ENCODE measurements at regions not wholly inside any gene's neighbourhood (a gene's known extent, or its start where the extent isn't known, plus 50 kb on each side); places are given as distances from the start of the nearest gene placed in this dataset.

- Histone ChIP-seq H3K4me3 (ENCODE audit: low read length) (no peak overlapping the region), H3K36me3 (ENCODE audit: control insufficient read depth, insufficient read depth, low read length, severe bottlenecking) (no peaks in the 10 kb centered on the region), H3K9ac (ENCODE audit: low read length) (no peak overlapping the region), H3K27me3 (replicated peaks; ENCODE audit: control insufficient read depth, insufficient read depth, low read length) (no peaks in the 10 kb centered on the region), H3K9me3 (ENCODE audit: control insufficient read depth, low read length) (peaks cover 8% of the 10 kb centered on the region), H3K4me1 (ENCODE audit: control insufficient read depth, insufficient read depth, low read length) (peaks cover 3% of the 10 kb centered on the region)
- no peak for DNase-seq (ENCODE audit: low read depth)
Measured at GRCh38 chr10:9901971-9902370, 1115.7 kb upstream of the CELF2 start.

- Histone ChIP-seq H3K4me3 (ENCODE audit: low read length) (no peak overlapping the region), H3K36me3 (ENCODE audit: control insufficient read depth, insufficient read depth, low read length, severe bottlenecking) (no peaks in the 10 kb centered on the region), H3K27me3 (replicated peaks; ENCODE audit: control insufficient read depth, insufficient read depth, low read length) (no peaks in the 10 kb centered on the region), H3K4me1 (ENCODE audit: control insufficient read depth, insufficient read depth, low read length) (no peaks in the 10 kb centered on the region), H3K9me3 (ENCODE audit: control insufficient read depth, low read length) (peaks cover 13% of the 10 kb centered on the region), H3K9ac (ENCODE audit: low read length) (no peak overlapping the region)
- no peak for DNase-seq (ENCODE audit: low read depth)
Measured at GRCh38 chr10:9910446-9910845, 1107.2 kb upstream of the CELF2 start.

- H3K4me3 ChIP-seq (ENCODE audit: low read length), result no peak overlapping the region
- peaks cover 6% of the 10 kb centered on the region for H3K9me3 ChIP-seq (ENCODE audit: control insufficient read depth, low read length)
- no peak overlapping the region for H3K9ac ChIP-seq (ENCODE audit: low read length)
- no peaks in the 10 kb centered on the region for H3K4me1 ChIP-seq (ENCODE audit: control insufficient read depth, insufficient read depth, low read length)
- no peaks in the 10 kb centered on the region for H3K27me3 ChIP-seq (replicated peaks; ENCODE audit: control insufficient read depth, insufficient read depth, low read length)
- no peaks in the 10 kb centered on the region for H3K36me3 ChIP-seq (ENCODE audit: control insufficient read depth, insufficient read depth, low read length, severe bottlenecking)
- DNase-seq (ENCODE audit: low read depth), result no peak
Measured at GRCh38 chr10:9911488-9911887, 1106.2 kb upstream of the CELF2 start.

- Histone ChIP-seq H3K36me3 (ENCODE audit: control insufficient read depth, insufficient read depth, low read length, severe bottlenecking) (no peaks in the 10 kb centered on the region), H3K9me3 (ENCODE audit: control insufficient read depth, low read length) (no peaks in the 10 kb centered on the region), H3K4me1 (ENCODE audit: control insufficient read depth, insufficient read depth, low read length) (no peaks in the 10 kb centered on the region), H3K27me3 (replicated peaks; ENCODE audit: control insufficient read depth, insufficient read depth, low read length) (no peaks in the 10 kb centered on the region), H3K9ac (ENCODE audit: low read length) (no peak overlapping the region), H3K4me3 (ENCODE audit: low read length) (no peak overlapping the region)
- no peak for DNase-seq (ENCODE audit: low read depth)
Measured at GRCh38 chr10:9913876-9914514, 1103.7 kb upstream of the CELF2 start.

GRCh38 chr10:9921544-9921943 is 1096.1 kb upstream of the CELF2 start:
- no peaks in the 10 kb centered on the region for H3K4me1 ChIP-seq (ENCODE audit: control insufficient read depth, insufficient read depth, low read length)
- DNase-seq (ENCODE audit: low read depth), result no peak
- no peak overlapping the region for H3K4me3 ChIP-seq (ENCODE audit: low read length)
- H3K9ac ChIP-seq (ENCODE audit: low read length), result no peak overlapping the region
- H3K36me3 ChIP-seq (ENCODE audit: control insufficient read depth, insufficient read depth, low read length, severe bottlenecking), result no peaks in the 10 kb centered on the region
- H3K27me3 ChIP-seq (replicated peaks; ENCODE audit: control insufficient read depth, insufficient read depth, low read length), result no peaks in the 10 kb centered on the region
- H3K9me3 ChIP-seq (ENCODE audit: control insufficient read depth, low read length), result no peaks in the 10 kb centered on the region

GRCh38 chr10:9922126-9922870 is 1095.4 kb upstream of the CELF2 start:
- Histone ChIP-seq H3K4me3 (ENCODE audit: low read length) (no peak overlapping the region), H3K36me3 (ENCODE audit: control insufficient read depth, insufficient read depth, low read length, severe bottlenecking) (no peaks in the 10 kb centered on the region), H3K9me3 (ENCODE audit: control insufficient read depth, low read length) (no peaks in the 10 kb centered on the region), H3K4me1 (ENCODE audit: control insufficient read depth, insufficient read depth, low read length) (no peaks in the 10 kb centered on the region), H3K9ac (ENCODE audit: low read length) (no peak overlapping the region), H3K27me3 (replicated peaks; ENCODE audit: control insufficient read depth, insufficient read depth, low read length) (no peaks in the 10 kb centered on the region)
- no peak for DNase-seq (ENCODE audit: low read depth)

- Histone ChIP-seq H3K4me3 (ENCODE audit: low read length) (no peak overlapping the region), H3K9ac (ENCODE audit: low read length) (no peak overlapping the region), H3K9me3 (ENCODE audit: control insufficient read depth, low read length) (no peaks in the 10 kb centered on the region), H3K36me3 (ENCODE audit: control insufficient read depth, insufficient read depth, low read length, severe bottlenecking) (no peaks in the 10 kb centered on the region), H3K4me1 (ENCODE audit: control insufficient read depth, insufficient read depth, low read length) (no peaks in the 10 kb centered on the region), H3K27me3 (replicated peaks; ENCODE audit: control insufficient read depth, insufficient read depth, low read length) (no peaks in the 10 kb centered on the region)
- no peak for DNase-seq (ENCODE audit: low read depth)
Measured at GRCh38 chr10:9926003-9926402, 1091.7 kb upstream of the CELF2 start.

GRCh38 chr10:9926881-9927280 is 1090.8 kb upstream of the CELF2 start:
- H3K4me1 ChIP-seq (ENCODE audit: control insufficient read depth, insufficient read depth, low read length), result no peaks in the 10 kb centered on the region
- H3K9me3 ChIP-seq (ENCODE audit: control insufficient read depth, low read length), result no peaks in the 10 kb centered on the region
- no peak overlapping the region for H3K4me3 ChIP-seq (ENCODE audit: low read length)
- H3K9ac ChIP-seq (ENCODE audit: low read length), result no peak overlapping the region
- H3K27me3 ChIP-seq (replicated peaks; ENCODE audit: control insufficient read depth, insufficient read depth, low read length), result no peaks in the 10 kb centered on the region
- H3K36me3 ChIP-seq (ENCODE audit: control insufficient read depth, insufficient read depth, low read length, severe bottlenecking), result no peaks in the 10 kb centered on the region
- no peak for DNase-seq (ENCODE audit: low read depth)

- Histone ChIP-seq H3K36me3 (ENCODE audit: control insufficient read depth, insufficient read depth, low read length, severe bottlenecking) (no peaks in the 10 kb centered on the region), H3K9ac (ENCODE audit: low read length) (no peak overlapping the region)
Measured at GRCh38 chr10:9939716-9940115, 1078.0 kb upstream of the CELF2 start.

GRCh38 chr10:9944690-9945089 is 1073.0 kb upstream of the CELF2 start:
- Histone ChIP-seq H3K9ac (ENCODE audit: low read length) (no peak overlapping the region), H3K36me3 (ENCODE audit: control insufficient read depth, insufficient read depth, low read length, severe bottlenecking) (no peaks in the 10 kb centered on the region), H3K27me3 (replicated peaks; ENCODE audit: control insufficient read depth, insufficient read depth, low read length) (no peaks in the 10 kb centered on the region), H3K4me3 (ENCODE audit: low read length) (no peak overlapping the region), H3K9me3 (ENCODE audit: control insufficient read depth, low read length) (no peaks in the 10 kb centered on the region), H3K4me1 (ENCODE audit: control insufficient read depth, insufficient read depth, low read length) (no peaks in the 10 kb centered on the region)
- no peak for DNase-seq (ENCODE audit: low read depth)

More at GRCh38 chr10:9939716-9940115, 1078.0 kb upstream of the CELF2 start:
- DNase-seq (ENCODE audit: low read depth), result no peak
- Histone ChIP-seq H3K4me1 (ENCODE audit: control insufficient read depth, insufficient read depth, low read length) (no peaks in the 10 kb centered on the region), H3K27me3 (replicated peaks; ENCODE audit: control insufficient read depth, insufficient read depth, low read length) (no peaks in the 10 kb centered on the region), H3K4me3 (ENCODE audit: low read length) (no peak overlapping the region), H3K9me3 (ENCODE audit: control insufficient read depth, low read length) (peaks cover 3% of the 10 kb centered on the region)

GRCh38 chr10:9950070-9950469 is 1067.6 kb upstream of the CELF2 start:
- no peak for DNase-seq (ENCODE audit: low read depth)
- H3K4me3 ChIP-seq (ENCODE audit: low read length), result no peak overlapping the region
- H3K36me3 ChIP-seq (ENCODE audit: control insufficient read depth, insufficient read depth, low read length, severe bottlenecking), result no peaks in the 10 kb centered on the region
- H3K9me3 ChIP-seq (ENCODE audit: control insufficient read depth, low read length), result no peaks in the 10 kb centered on the region
- no peak overlapping the region for H3K9ac ChIP-seq (ENCODE audit: low read length)
- no peaks in the 10 kb centered on the region for H3K27me3 ChIP-seq (replicated peaks; ENCODE audit: control insufficient read depth, insufficient read depth, low read length)
- H3K4me1 ChIP-seq (ENCODE audit: control insufficient read depth, insufficient read depth, low read length), result no peaks in the 10 kb centered on the region
